GM19395 (cell line): ENCODE measurements at regions not wholly inside any gene's neighbourhood (a gene's known extent, or its start where the extent isn't known, plus 50 kb on each side); places are given as distances from the start of the nearest gene placed in this dataset.

Source experiments
- ATAC-seq: cut with Tn5 transposase; IDR thresholded peaks from one replicate; pipeline ENCODE4 v1.9.1; 2021; ENCODE audit warnings: mild to moderate bottlenecking, moderate library complexity; ENCODE audit not compliant: unreplicated experiment

DNA sequence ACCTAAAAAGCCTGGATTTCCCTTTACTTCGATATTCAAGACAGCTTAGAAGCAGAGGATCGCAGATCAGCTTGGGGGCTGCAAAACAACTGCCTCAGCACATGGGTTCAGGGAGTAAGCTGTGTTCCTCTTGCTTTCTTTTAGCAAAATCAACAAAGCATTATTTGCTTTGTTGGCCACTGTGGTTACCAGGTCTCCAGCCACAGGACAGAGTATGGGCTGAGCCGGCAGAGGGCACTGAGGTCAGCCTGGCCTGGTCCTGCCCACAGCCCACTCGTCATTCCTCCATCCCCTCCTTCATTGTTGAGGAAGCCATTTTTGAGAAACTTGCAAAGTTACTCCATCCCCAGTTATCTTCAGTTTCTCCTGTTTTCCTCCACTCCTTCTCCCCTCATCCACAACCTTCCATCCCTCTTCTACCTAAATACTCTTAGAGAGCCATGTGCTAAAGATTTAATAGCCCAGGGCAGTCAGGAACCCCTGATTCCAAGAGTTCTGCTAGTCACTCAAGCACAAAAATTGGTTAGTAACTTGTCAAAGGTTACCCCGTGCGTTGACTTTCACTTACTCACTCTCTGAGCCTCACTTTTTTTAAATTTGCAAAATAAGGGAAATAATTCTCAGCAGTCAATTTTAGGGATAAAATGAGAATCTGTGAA lies 60.0 kb upstream of the HES1 start:
- ATAC-seq: no peak

DNA sequence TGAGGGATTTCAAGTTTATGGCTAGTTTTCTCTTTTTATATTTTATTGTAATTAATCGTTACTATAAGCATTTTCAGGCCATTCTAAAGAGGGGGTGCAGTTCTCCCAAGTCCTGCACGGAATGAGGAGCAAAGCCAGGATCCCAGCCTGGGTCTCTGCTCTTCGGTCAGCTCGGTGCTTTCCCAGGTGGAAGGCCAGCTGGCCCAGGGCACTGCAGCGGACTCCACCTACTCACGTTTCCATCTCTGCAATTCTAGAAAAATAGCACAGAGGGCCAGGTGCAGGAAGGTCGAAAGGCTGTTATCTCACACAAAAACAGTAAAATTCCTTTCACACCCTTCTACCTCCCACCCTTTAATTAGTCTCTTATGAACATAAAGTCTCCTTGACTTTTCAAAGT lies 59.5 kb upstream of the HES1 start:
- ATAC-seq: no peak

DNA sequence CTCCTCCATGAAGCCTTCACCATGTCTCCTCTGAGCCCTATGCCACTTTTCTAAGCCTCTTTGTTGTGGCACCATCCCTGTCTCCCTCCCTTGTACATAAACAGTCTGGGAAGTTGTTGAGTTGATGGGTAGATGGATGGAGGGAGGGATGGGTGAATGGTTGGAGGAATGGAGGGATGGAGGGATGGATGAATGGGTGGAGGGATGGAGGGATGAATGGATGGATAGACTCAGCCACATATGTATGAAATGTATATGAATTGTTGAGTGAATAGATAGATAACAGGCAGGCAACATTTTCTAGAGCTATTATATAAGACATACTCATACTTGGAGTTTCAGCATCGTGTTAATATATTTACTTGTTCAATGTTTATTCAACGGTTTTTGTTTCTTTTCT lies 58.3 kb upstream of the HES1 start:
- ATAC-seq: no peak

GRCh38 chr3:194078045-194078821 lies 57.7 kb upstream of the HES1 start:
- ATAC-seq: no peak

DNA sequence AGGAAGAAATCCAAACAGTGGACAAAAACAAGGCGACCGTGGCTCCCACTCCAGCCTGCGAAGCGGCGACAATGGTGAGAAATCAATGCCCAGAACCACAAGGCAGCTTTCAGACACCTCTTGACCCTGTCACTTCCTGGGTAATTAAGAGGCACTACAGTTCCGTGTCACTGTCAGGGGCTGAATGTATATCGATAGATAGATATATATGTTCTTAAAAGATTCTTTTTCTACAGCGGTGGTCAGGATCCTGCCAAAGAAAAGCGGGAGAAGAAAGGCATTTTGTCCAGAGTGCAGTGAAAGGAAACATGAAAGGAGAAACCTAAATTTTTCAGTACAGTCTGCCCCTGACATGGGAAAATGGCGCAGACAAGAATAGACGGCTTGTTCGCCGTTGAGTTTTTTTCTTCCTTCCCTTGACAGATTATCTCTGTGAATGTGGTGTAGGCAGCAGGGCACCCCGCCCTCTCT lies 56.2 kb upstream of the HES1 start:
- ATAC-seq: no peak

- no peak for ATAC-seq
Measured at GRCh38 chr3:194080436-194080835, 55.5 kb upstream of the HES1 start.

- no peak for ATAC-seq
Measured at GRCh38 chr3:194080913-194081800, 54.8 kb upstream of the HES1 start.

GRCh38 chr3:194081826-194082225 lies 54.1 kb upstream of the HES1 start:
- no peak for ATAC-seq

GRCh38 chr3:194082743-194083636 lies 53.0 kb upstream of the HES1 start:
- no peak for ATAC-seq

- peak; percentile 59 for ATAC-seq
Measured at GRCh38 chr3:194083637-194084224, 52.2 kb upstream of the HES1 start.

DNA sequence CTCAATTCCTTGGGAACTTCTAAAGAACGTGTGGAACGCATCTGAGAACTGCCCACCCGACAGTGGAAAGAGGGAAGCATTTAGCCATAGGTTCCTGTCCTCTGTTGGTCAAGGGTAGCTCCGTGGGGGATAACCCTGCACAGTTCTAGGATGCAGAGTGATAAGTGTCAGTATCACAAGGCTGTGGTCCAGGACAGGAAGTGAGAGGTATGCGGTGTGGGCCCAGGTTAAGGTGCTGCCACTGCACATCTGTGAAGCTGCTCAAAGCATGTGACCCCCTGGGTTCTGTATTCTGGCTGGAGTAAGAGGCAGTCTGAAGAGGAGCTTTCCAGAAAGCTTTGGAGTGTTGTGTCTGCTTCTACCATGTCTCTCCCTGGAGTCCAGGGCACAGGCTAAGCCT lies 51.7 kb upstream of the HES1 start:
- ATAC-seq: peak; percentile 99
